ENCODE measurements at regions not wholly inside any gene's neighbourhood (a gene's known extent, or its start where the extent isn't known, plus 50 kb on each side); places are given as distances from the start of the nearest gene placed in this dataset.
"Not testable (repeated sequence)": the region's sequence is repeated elsewhere in the genome, so short reads cannot be mapped to it uniquely, and the experiment has no call there.

GRCh38 chr3:33943277-33943676 lies 144.8 kb downstream of the PDCD6IP start:
- Histone ChIP-seq H2AFZ (ENCODE audit: insufficient read depth, low read depth, low read length, poor library complexity, severe bottlenecking) (no peak overlapping the region), H3K4me3 (ENCODE audit: control extremely low read depth in 1 of 5, extremely low read depth in 1 of 5, insufficient read depth in 1 of 5, low read depth in 2 of 5, low read length in 4 of 5) (no peak overlapping the region), H3K4me2 (replicated peaks; ENCODE audit: low read depth, low read length, poor library complexity, severe bottlenecking) (no peak overlapping the region), H3K9ac (ENCODE audit: low read length) (no peak overlapping the region), H3K79me2 (ENCODE audit: control insufficient read depth, insufficient read depth, low read length) (no peaks in the 10 kb centered on the region), H3K27ac (ENCODE audit: low read length in 2 of 2) (no peak overlapping the region), H4K20me1 (ENCODE audit: control insufficient read depth, insufficient read depth, low read length, poor library complexity, severe bottlenecking) (no peaks in the 10 kb centered on the region), H3K4me1 (ENCODE audit: control insufficient read depth in 2 of 2, insufficient read depth in 2 of 2, low read length in 2 of 2) (no peaks in the 10 kb centered on the region), H3K9me3 (ENCODE audit: control extremely low read depth in 1 of 3, control insufficient read depth in 2 of 3, insufficient read depth in 1 of 3, low read length in 2 of 3) (peaks cover 0 to 1% (median 0%) of the 10 kb centered on the region in 3 donors), H3K27me3 (replicated peaks in 1 of 4; ENCODE audit: control extremely low read depth in 1 of 4, control insufficient read depth in 3 of 4, insufficient read depth in 4 of 4, low read length in 3 of 4) (no peaks in the 10 kb centered on the region), H3K36me3 (replicated peaks in 1 of 2; ENCODE audit: control extremely low read depth in 1 of 2, control insufficient read depth in 1 of 2, extremely low read depth in 1 of 2, insufficient read depth in 2 of 2, low read length in 1 of 2) (no peaks in the 10 kb centered on the region)
- DNase-seq (no peak), ATAC-seq (ENCODE audit: low read depth) (no peak)
- TF ChIP-seq CTCF (IDR thresholded peaks at IDR 0.05) (no peak), EZH2 (IDR thresholded peaks at IDR 0.05; ENCODE audit: borderline replicate concordance, insufficient read depth, low read depth, low read length, poor library complexity, severe bottlenecking) (no peak)
- no peaks in the 10 kb centered on the region for H3K9me3 Mint-ChIP-seq (ENCODE audit: insufficient read depth)
- POLR2A ChIA-PET = no interaction called here
- no peak overlapping the region for H3K4me3 Mint-ChIP-seq
- no peak overlapping the region for H3K27ac Mint-ChIP-seq
- H3K27me3 Mint-ChIP-seq = peaks cover 4% of the 10 kb centered on the region
- CTCF ChIA-PET = no interaction called here
- H3K4me1 Mint-ChIP-seq = no peaks in the 10 kb centered on the region
- intact Hi-C loops (cut with micrococcal nuclease) = no loop called here

GRCh38 chr3:33946612-33947011 lies 148.2 kb downstream of the PDCD6IP start:
- H3K27ac Mint-ChIP-seq; H3K4me1 ChIP-seq (ENCODE audit: control insufficient read depth in 2 of 2, insufficient read depth in 2 of 2, low read length in 2 of 2); H3K36me3 ChIP-seq (replicated peaks in 1 of 2; ENCODE audit: control extremely low read depth in 1 of 2, control insufficient read depth in 1 of 2, extremely low read depth in 1 of 2, insufficient read depth in 2 of 2, low read length in 1 of 2); intact Hi-C loops (cut with micrococcal nuclease); H3K79me2 ChIP-seq (ENCODE audit: control insufficient read depth, insufficient read depth, low read length); H3K9me3 ChIP-seq (ENCODE audit: control extremely low read depth in 1 of 3, control insufficient read depth in 2 of 3, insufficient read depth in 1 of 3, low read length in 2 of 3); H2AFZ ChIP-seq (ENCODE audit: insufficient read depth, low read depth, low read length, poor library complexity, severe bottlenecking); H3K4me3 ChIP-seq (ENCODE audit: control extremely low read depth in 1 of 5, extremely low read depth in 1 of 5, insufficient read depth in 1 of 5, low read depth in 2 of 5, low read length in 4 of 5); H3K27me3 ChIP-seq (replicated peaks in 1 of 4; ENCODE audit: control extremely low read depth in 1 of 4, control insufficient read depth in 3 of 4, insufficient read depth in 4 of 4, low read length in 3 of 4); CTCF ChIA-PET; H4K20me1 ChIP-seq (ENCODE audit: control insufficient read depth, insufficient read depth, low read length, poor library complexity, severe bottlenecking); H3K27me3 Mint-ChIP-seq; H3K27ac ChIP-seq (ENCODE audit: low read length in 2 of 2); H3K4me1 Mint-ChIP-seq; H3K4me3 Mint-ChIP-seq; H3K9me3 Mint-ChIP-seq (ENCODE audit: insufficient read depth); H3K4me2 ChIP-seq (replicated peaks; ENCODE audit: low read depth, low read length, poor library complexity, severe bottlenecking); ATAC-seq (ENCODE audit: low read depth); DNase-seq; POLR2A ChIA-PET; H3K9ac ChIP-seq (ENCODE audit: low read length): not testable (repeated sequence)
